Suprapubic skin (tissue), 4 donors: ENCODE measurements at regions not wholly inside any gene's neighbourhood (a gene's known extent, or its start where the extent isn't known, plus 50 kb on each side); places are given as distances from the start of the nearest gene placed in this dataset.

Source experiments
- DNase-seq, 2 donors: peaks; one replicate each; pipeline ENCODE4 v3.0.0-alpha.2; 2019; ENCODE audit warnings: low spot score in 2 of 2
- H3K27ac ChIP-seq: fragments of 200-600 bp; sonication (generic); one replicate; pipeline ENCODE4 v1.5.1; 2019
- H3K27me3 ChIP-seq: fragments of 200-600 bp; sonication (generic); one replicate; pipeline ENCODE4 v1.5.1; 2019
- H3K36me3 ChIP-seq: fragments of 200-600 bp; sonication (generic); one replicate; pipeline ENCODE4 v1.5.1; 2019
- H3K4me1 ChIP-seq: fragments of 200-600 bp; sonication (generic); one replicate; pipeline ENCODE4 v1.5.1; 2019
- H3K4me3 ChIP-seq: fragments of 200-600 bp; sonication (generic); one replicate; pipeline ENCODE4 v1.5.1; 2019; ENCODE audit warnings: mild to moderate bottlenecking
- H3K9me3 ChIP-seq: fragments of 200-600 bp; sonication (generic); one replicate; pipeline ENCODE4 v1.5.1; 2019
- EP300 ChIP-seq: sonication (generic); formaldehyde crosslinking; IDR thresholded peaks from one replicate; pipeline ENCODE4 v1.6.1; 2017; ENCODE audit warnings: antibody characterized with exemption
- POLR2A ChIP-seq, 2 donors: fragments of 450-650 bp; IDR thresholded peaks; one replicate each; pipeline ENCODE4 v1.6.1; 2017; ENCODE audit warnings: antibody characterized with exemption in 2 of 2, mild to moderate bottlenecking in 2 of 2, moderate library complexity in 2 of 2
- POLR2AphosphoS5 ChIP-seq, 3 donors: sonication (generic); formaldehyde crosslinking; IDR thresholded peaks; one replicate each; pipeline ENCODE4 v1.6.1; 2017; ENCODE audit warnings: antibody characterized with exemption in 3 of 3
- WGBS: methylation state at CpG from one replicate; pipeline ENCODE4 v1.1.5; 2018; 5-methylcytosine and 5-hydroxymethylcytosine counted together
- TF ChIP-seq, protein P1 (sequence below), 2 donors: fragments of 200-600 bp in 1 of 2; fragments of 450-650 bp in 1 of 2; sonication (generic) in 1 of 2; IDR thresholded peaks; one replicate each; pipeline ENCODE4 v1.5.1; 2016 to 2019; ENCODE audit warnings: antibody characterized with exemption in 2 of 2, mild to moderate bottlenecking in 1 of 2, moderate library complexity in 1 of 2

DNA sequence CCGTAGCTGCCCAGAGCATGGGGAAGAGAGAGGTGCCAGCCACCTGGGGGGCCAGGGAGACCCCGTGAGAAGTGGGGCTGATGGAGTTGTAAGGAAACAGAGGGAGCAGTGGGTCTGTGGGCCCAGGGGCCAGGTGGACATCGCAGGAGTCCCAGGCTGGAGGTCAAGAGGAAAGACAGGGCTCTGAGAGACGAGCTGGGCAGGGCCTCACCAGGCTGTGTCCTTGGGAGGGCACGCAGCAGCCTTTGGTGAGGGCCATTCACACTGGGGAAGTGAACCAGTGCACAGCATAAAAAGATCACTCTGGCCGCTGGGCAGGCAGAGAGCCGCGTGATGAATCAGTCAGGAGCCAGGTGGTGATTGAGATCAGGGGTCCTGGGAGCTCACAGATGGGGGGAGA lies 73.9 kb upstream of the FOXQ1 start:
- H3K27me3 ChIP-seq = peaks cover 3% of the 10 kb centered on the region
- no peaks in the 10 kb centered on the region for H3K9me3 ChIP-seq
- TF ChIP-seq POLR2AphosphoS5 (IDR thresholded peaks at IDR 0.05) (no peak), EP300 (no peak), POLR2A (IDR thresholded peaks at IDR 0.05) (no peak)
- TF ChIP-seq, protein P1, sequence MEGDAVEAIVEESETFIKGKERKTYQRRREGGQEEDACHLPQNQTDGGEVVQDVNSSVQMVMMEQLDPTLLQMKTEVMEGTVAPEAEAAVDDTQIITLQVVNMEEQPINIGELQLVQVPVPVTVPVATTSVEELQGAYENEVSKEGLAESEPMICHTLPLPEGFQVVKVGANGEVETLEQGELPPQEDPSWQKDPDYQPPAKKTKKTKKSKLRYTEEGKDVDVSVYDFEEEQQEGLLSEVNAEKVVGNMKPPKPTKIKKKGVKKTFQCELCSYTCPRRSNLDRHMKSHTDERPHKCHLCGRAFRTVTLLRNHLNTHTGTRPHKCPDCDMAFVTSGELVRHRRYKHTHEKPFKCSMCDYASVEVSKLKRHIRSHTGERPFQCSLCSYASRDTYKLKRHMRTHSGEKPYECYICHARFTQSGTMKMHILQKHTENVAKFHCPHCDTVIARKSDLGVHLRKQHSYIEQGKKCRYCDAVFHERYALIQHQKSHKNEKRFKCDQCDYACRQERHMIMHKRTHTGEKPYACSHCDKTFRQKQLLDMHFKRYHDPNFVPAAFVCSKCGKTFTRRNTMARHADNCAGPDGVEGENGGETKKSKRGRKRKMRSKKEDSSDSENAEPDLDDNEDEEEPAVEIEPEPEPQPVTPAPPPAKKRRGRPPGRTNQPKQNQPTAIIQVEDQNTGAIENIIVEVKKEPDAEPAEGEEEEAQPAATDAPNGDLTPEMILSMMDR (IDR thresholded peaks at IDR 0.05) = no peak
- DNase-seq = no peak
- H3K36me3 ChIP-seq = no peaks in the 10 kb centered on the region
- no peak overlapping the region for H3K4me3 ChIP-seq
- peaks cover 9% of the 10 kb centered on the region for H3K4me1 ChIP-seq
- H3K27ac ChIP-seq = no peak overlapping the region
- whole genome bisulfite sequencing = 89% methylated on average over 8 of the region's 8 CpGs

- 95% methylated on average over 15 of the region's 15 CpGs for WGBS
- Histone ChIP-seq H3K36me3 (no peaks in the 10 kb centered on the region), H3K9me3 (no peaks in the 10 kb centered on the region)
These were observed 74.3 kb upstream of the FOXQ1 start for GRCh38 chr6:1237636-1238035.

GRCh38 chr6:1235825-1236224 lies 76.1 kb upstream of the FOXQ1 start:
- TF ChIP-seq POLR2AphosphoS5 (IDR thresholded peaks at IDR 0.05) (no peak), POLR2A (IDR thresholded peaks at IDR 0.05) (no peak), EP300 (no peak)
- TF ChIP-seq, protein P1 (IDR thresholded peaks at IDR 0.05) = no peak
- H3K36me3 ChIP-seq = no peaks in the 10 kb centered on the region
- H3K27ac ChIP-seq = no peak overlapping the region
- H3K4me3 ChIP-seq = no peak overlapping the region
- peaks cover 6% of the 10 kb centered on the region for H3K4me1 ChIP-seq
- no peak for DNase-seq
- H3K27me3 ChIP-seq = peaks cover 3% of the 10 kb centered on the region
- H3K9me3 ChIP-seq = no peaks in the 10 kb centered on the region
- 69% methylated on average over 5 of the region's 6 CpGs for WGBS

More at GRCh38 chr6:1237636-1238035, 74.3 kb upstream of the FOXQ1 start:
- Histone ChIP-seq H3K4me1 (peaks cover 9% of the 10 kb centered on the region), H3K4me3 (no peak overlapping the region), H3K27me3 (peaks cover 3% of the 10 kb centered on the region), H3K27ac (no peak overlapping the region)
- no peak for TF ChIP-seq POLR2A (IDR thresholded peaks at IDR 0.05)
- TF ChIP-seq EP300 = no peak
- no peak for TF ChIP-seq POLR2AphosphoS5 (IDR thresholded peaks at IDR 0.05)
- TF ChIP-seq, protein P1 (IDR thresholded peaks at IDR 0.05) = no peak
- DNase-seq = no peak

- no peaks in the 10 kb centered on the region for H3K9me3 ChIP-seq
- H3K27ac ChIP-seq = no peak overlapping the region
- no peak overlapping the region for H3K4me3 ChIP-seq
- 82% methylated on average over 11 of the region's 11 CpGs for WGBS
- H3K4me1 ChIP-seq = no peaks in the 10 kb centered on the region
- no peak for DNase-seq
- TF ChIP-seq EP300 = no peak
- TF ChIP-seq POLR2AphosphoS5 (IDR thresholded peaks at IDR 0.05) = no peak
- TF ChIP-seq, protein P1 (IDR thresholded peaks at IDR 0.05) = no peak
- no peak for TF ChIP-seq POLR2A (IDR thresholded peaks at IDR 0.05)
- H3K27me3 ChIP-seq = peaks cover 3% of the 10 kb centered on the region
- no peaks in the 10 kb centered on the region for H3K36me3 ChIP-seq
These were observed 78.0 kb upstream of the FOXQ1 start for GRCh38 chr6:1233924-1234323.

- no peak overlapping the region for H3K27ac ChIP-seq
- TF ChIP-seq EP300 = no peak
- TF ChIP-seq POLR2AphosphoS5 (IDR thresholded peaks at IDR 0.05) = no peak
- TF ChIP-seq, protein P1 (IDR thresholded peaks at IDR 0.05) = no peak
- TF ChIP-seq POLR2A (IDR thresholded peaks at IDR 0.05) = no peak
- no peak for DNase-seq
- no peaks in the 10 kb centered on the region for H3K36me3 ChIP-seq
- H3K4me3 ChIP-seq = no peak overlapping the region
- H3K27me3 ChIP-seq = peaks cover 3% of the 10 kb centered on the region
- WGBS = 65% methylated on average over 3 of the region's 3 CpGs
- no peaks in the 10 kb centered on the region for H3K4me1 ChIP-seq
- H3K9me3 ChIP-seq = no peaks in the 10 kb centered on the region
These were observed 79.3 kb upstream of the FOXQ1 start for GRCh38 chr6:1232578-1232977.
